H1 (cell line): ENCODE measurements at regions not wholly inside any gene's neighbourhood (a gene's known extent, or its start where the extent isn't known, plus 50 kb on each side); places are given as distances from the start of the nearest gene placed in this dataset.

Source experiments
- BRCA1 ChIP-seq: IDR thresholded peaks from 2 replicates; pipeline ENCODE4 v1.6.1; 2012; ENCODE audit warnings: low read depth, low read length, improper control_type of control experiment
- CTCF ChIP-seq, 3 experiments: IDR thresholded peaks; 1 replicate in 2 of 3; 2 replicates in 1 of 3; pipeline versions ENCODE4 v1.5.1 to v1.6.1; 2011; ENCODE audit warnings: low read length in 3 of 3, mild to moderate bottlenecking in 3 of 3, inconsistent platforms in 2 of 3, low read depth in 1 of 3, moderate library complexity in 1 of 3; ENCODE audit not compliant: insufficient read depth in 1 of 3; ENCODE audit errors: control extremely low read depth in 1 of 3
- FOSL1 ChIP-seq: IDR thresholded peaks from 2 replicates; pipeline ENCODE4 v1.6.1; 2011; ENCODE audit warnings: mild to moderate bottlenecking, low read depth, low read length, moderate library complexity; ENCODE audit not compliant: insufficient read depth
- HDAC2 ChIP-seq, 2 experiments: fragments of 300-600 bp in 1 of 2; sonication (generic) in 1 of 2; IDR thresholded peaks; 2 replicates each; pipeline ENCODE4 v1.6.1; 2011 to 2012; ENCODE audit warnings: low read depth in 2 of 2, low read length in 2 of 2, mild to moderate bottlenecking in 2 of 2, moderate library complexity in 2 of 2, borderline replicate concordance in 1 of 2, inconsistent platforms in 1 of 2
- KDM1A ChIP-seq: fragments of 200-600, 300-600 bp; sonication (generic); IDR thresholded peaks from 2 replicates; pipeline ENCODE4 v1.7.1; 2016; ENCODE audit warnings: mild to moderate bottlenecking, low read length, borderline replicate concordance
- RAD21 ChIP-seq, 2 experiments: IDR thresholded peaks in 1 of 2; conservative IDR thresholded peaks in 1 of 2; 2 replicates each; pipeline ENCODE4 v1.6.1; 2011; ENCODE audit warnings: low read depth in 2 of 2, low read length in 2 of 2, improper control_type of control experiment in 1 of 2, inconsistent platforms in 1 of 2, mild to moderate bottlenecking in 1 of 2, moderate library complexity in 1 of 2
- SAP30 ChIP-seq: fragments of 300-600 bp; sonication (generic); IDR thresholded peaks from 2 replicates; pipeline ENCODE4 v1.7.1; 2012; ENCODE audit warnings: low read length, moderate library complexity, mild to moderate bottlenecking, inconsistent platforms; ENCODE audit not compliant: insufficient read depth, insufficient replicate concordance
- ZNF274 ChIP-seq: IDR thresholded peaks from 2 replicates; pipeline ENCODE4 v1.7.0; 2012; ENCODE audit warnings: low read length, borderline replicate concordance; ENCODE audit errors: extremely low read depth

GRCh38 chrX:30971774-30972603, 82.9 kb upstream of the TAB3 start (continued):
- peak; percentile 40 to 60; a peak in 3 of 4 replicates for TF ChIP-seq RAD21 (IDR thresholded peaks at IDR 0.05 in 1 of 2, conservative IDR thresholded peaks at IDR 0.05 in 1 of 2; ENCODE audit: low read depth in 2 of 2, low read length in 2 of 2)
- TF ChIP-seq HDAC2 (IDR thresholded peaks at IDR 0.05; ENCODE audit: borderline replicate concordance in 1 of 2, low read depth in 2 of 2, low read length in 2 of 2) = no peak
- no peak for TF ChIP-seq SAP30
- TF ChIP-seq KDM1A = no peak
- no peak for TF ChIP-seq BRCA1
- TF ChIP-seq FOSL1 = no peak
- TF ChIP-seq ZNF274 = no peak
- TF ChIP-seq CTCF (IDR thresholded peaks at IDR 0.05; ENCODE audit: control extremely low read depth in 1 of 3, insufficient read depth in 1 of 3, low read depth in 1 of 3, low read length in 3 of 3) = peak; percentile 42 to 72 (median 65)
